HG03159 (cell line): ENCODE measurements at regions not wholly inside any gene's neighbourhood (a gene's known extent, or its start where the extent isn't known, plus 50 kb on each side); places are given as distances from the start of the nearest gene placed in this dataset.
"Not testable (repeated sequence)": the region's sequence is repeated elsewhere in the genome, so short reads cannot be mapped to it uniquely, and the experiment has no call there.

Experiments
- ATAC-seq: cut with Tn5 transposase; IDR thresholded peaks from one replicate; pipeline ENCODE4 v1.9.1; 2021; ENCODE audit warnings: mild to moderate bottlenecking, moderate library complexity; ENCODE audit not compliant: unreplicated experiment

DNA sequence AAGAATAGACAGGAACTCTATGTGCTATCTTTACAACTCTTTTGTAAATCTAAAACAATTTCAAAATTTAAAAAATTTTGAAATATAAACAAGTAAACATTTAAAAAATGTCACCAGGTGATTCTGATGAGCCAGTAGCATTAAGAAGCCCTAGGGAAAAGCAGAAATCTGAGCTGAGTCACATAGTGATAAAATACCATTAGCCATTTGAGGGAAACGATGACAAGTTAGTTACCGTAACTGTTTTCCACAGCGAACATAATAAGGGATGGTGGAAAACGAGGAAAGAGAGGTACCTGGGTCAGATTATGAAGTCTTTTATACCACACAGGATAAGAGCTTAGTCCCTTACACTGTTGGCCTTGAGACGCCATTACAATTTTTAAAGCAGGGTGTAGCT lies 55.5 kb downstream of the PRR15 start:
- no peak for ATAC-seq

DNA sequence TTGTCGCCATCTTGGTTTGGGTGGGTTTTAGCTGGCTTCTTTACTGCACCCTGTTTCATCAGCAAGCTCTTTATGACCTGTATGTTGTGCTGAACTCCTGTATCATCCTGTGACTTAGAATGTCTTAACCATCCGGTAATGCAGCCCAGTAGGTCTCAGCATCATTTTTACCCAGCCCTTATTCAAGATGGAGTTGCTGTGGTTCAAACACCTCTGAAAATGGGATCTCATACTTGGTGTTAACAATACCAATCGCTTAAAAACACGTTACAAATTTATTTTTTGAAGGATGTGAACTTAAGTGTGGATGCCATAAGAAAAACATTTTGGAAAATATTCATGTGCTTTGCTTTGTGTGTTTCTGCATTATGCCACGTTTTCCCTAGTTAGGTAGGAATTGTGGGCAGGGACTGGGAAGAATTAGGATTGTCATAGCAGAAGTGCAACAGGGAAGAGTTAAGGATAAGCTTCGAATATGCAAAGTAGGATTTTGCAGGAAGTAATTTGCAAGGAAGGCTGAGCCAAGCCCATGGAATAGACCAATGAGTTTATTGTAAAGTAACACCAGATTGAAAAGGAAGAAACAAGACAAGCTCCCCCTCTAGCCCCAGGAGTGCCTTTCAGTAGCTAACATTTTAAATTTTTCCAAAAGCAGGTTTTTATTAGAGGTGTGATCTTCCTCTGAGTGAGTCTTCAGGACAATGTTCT lies 56.4 kb downstream of the PRR15 start:
- ATAC-seq, result no peak

DNA sequence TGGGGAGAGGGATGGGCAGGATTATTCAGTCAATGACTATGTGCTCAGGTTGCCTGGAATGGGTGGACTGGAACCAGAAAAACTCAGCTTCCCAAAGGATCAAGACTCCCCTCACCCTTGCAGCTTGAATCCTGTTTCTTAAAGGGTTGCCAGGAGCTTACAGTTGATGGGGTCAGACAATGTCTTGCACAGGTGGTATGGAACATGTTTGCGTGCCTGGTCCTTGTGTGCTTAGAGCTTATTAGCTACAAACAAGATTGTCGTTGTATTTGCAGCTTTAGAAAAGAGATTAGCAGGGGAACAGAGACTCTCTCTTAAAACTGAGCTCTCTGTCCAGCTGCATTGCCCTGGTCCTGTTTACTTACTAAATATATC lies 56.9 kb downstream of the PRR15 start:
- ATAC-seq, result no peak

DNA sequence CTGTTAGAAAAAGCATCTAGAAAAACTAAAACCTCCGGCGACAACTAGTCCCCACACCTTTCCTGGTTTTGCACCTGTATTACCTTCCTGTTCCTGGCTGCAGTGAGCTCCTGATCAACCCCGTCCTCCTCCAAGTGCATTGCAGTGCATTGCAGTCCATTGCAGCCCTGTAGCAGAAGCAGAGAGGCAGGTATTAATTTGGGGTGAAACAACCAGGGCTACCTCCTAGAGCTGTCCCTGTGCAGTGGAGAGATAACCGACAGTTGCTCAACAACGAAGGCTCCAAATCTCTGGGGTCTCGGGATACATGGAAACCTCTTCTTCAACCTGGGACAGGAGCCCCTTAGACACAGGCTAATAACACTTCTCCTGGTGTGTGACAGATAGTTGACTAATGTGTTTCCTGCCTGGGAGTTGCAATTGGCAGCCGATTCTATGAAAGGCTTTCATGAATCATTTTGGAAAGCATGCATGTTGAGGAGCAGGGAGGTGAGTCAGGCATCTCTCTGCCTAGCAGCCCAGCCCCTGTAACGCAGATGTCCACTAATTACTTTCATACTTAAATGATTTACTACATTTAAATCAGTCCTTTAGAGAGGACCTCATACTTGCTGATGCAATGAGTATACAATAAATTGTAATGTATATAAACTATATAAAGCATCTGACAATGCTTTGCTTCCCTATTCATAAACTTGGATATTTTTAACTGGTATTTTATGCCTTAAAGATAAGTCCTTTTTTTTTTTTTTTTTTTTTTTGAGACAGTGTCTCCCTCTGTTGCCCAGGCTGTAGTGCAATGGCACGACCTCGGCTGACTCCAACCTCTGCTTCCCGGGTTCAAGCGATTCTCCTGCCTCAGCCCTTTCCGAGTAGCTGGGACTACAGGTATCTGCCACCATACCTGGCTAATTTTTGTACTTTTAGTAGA lies 59.0 kb downstream of the PRR15 start:
- ATAC-seq, result no peak

DNA sequence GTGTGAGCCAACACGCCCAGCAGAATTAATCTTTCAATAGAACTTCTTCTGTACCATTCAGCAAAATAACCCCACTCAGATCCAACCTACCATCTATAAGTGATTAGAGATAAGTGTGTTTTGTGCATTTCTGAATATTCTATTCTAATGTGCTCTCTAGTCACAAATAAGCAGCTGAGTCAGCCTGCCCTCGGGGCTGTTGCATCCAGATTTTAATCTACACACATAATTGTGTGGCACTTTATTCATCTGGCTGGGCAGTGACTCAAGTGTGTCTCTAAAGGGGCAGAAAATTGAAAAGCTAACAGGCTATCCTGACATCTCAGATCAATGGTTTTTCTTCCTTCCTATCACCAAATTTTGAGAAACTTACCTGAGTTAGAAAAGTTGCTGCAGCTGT lies 60.3 kb downstream of the PRR15 start:
- no peak for ATAC-seq

DNA sequence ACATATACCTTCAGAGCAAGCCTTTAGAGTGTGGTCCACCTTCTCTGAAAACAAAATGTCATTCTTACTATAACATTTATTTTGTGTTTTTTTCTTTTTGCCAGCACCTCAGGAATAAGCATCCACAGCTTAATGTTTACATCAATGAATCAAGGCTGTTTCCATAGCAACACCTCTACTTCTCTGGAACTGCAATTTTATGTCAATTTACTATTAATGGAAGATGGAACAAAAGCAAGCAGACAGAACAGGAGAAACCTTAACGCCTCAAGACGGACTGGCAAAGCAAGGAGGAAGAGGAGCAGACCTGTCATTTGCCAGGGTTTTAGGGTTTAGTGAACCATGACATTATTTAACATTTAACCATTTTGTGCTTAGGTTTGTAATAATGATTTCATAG lies 63.1 kb downstream of the PRR15 start:
- no peak for ATAC-seq

DNA sequence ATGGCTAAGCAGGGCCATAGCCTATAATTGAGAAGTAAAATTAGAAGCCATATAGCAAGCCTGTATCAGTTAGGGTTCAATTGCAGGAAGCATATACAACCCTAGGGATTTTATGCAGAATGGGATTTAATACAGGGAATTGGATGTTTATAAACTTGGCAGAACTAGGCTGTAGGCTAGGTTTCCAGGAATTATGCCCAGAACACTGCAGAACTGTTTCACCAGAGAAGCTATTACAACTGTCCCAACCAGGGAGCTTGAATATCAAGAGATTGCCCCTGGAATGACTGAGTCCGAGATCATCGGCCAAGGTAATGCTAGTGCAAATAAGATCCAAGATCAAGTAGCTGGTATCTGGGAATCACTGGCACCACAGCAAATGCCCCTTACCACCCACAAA lies 64.0 kb downstream of the PRR15 start:
- no peak for ATAC-seq

DNA sequence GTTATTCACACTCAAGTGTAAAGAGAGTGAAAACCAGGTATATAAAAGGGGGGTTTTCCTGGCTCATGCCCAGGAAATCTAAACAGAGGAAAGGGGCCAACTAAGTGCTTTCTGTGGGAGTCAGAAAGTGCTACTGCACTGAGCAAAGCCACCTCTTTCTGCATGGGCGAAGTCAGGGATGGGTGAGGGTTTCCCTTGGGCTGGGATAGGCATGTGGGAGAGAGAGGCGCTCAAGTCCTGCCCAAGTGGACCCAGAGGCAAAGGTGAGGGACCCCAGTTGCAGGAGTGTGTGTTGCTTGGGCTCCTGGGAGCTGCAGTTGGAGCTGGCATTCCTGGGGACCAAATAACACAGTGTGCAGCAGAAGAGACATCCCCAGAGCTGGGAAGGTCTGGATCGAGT lies 65.9 kb downstream of the PRR15 start:
- no peak for ATAC-seq

DNA sequence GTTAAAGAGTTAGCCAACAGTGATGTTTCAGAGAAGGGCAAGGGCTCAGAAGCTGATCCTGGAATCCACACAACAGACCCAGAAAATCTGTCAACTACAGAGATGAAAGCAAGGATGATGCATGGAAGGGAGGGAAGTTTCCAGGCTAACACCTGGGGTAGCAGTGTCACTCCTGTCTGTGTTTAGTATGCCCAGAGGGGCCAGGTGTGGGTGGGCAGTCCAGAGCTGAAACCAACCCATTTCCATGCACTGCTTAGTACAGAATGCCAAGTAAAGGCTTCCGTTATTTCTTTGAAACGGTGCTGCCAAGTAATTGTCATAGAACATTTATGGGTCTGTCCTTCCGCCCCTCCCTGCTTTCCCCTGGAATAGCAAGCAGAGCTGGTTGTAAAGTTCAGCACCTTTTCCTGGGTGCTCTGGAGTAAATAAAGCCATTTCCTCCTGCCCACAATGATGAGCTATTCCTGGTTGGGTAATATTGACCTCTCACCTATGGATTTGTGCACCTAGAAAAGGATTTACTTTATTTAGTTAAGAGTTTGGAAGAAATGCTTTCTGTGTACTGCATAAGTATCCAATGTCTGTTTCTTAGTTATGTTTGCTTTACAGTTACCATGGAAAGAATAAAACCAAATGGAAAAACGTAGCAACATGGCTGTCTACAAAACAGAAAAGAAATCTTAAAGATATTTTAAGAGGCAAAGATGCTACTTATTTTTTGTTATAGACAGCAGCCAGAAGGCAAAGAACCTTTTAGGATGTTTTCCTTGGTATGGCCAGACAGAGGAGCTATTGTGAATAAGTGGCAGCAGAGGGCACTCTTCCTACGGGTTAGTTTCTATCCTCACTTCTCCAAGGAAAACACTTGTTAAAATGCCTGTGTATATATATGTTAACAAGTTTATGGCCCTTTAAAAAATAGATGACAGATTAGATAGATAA lies 71.7 kb downstream of the PRR15 start:
- not testable (repeated sequence) for ATAC-seq

DNA sequence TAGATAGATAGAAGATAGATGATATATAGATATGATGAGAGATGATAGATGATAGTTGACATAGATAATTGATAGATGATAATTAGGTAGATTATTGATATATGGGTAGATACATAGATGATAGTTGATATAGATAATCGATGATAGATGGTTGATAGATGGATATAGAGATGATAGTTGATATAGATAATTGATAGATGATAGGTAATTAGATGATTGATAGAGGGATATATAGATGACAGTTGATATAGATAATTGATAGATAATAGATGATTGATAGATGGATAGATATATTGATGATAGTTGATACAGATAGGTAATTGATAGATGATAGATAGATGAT lies 72.3 kb downstream of the PRR15 start:
- ATAC-seq, result no peak

DNA sequence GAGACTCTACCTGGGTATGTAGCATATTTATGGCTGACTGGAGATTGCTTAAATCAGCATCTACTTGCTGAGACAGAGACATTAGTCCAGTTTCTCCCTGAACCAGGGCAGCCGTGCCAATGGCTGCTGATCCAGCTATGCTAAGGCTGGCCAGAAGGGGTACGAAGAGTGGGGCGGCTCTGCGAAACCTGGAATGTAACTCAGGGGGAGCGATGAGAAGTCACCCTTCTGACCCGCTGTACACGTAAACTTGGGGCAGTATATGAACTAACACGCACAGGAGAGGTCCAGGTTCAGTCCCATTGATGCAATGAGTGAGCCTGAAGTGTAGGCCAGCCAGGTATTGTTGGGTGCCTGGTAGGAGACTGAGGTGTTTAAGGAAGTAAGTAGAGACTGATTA lies 73.7 kb downstream of the PRR15 start:
- ATAC-seq, result no peak

DNA sequence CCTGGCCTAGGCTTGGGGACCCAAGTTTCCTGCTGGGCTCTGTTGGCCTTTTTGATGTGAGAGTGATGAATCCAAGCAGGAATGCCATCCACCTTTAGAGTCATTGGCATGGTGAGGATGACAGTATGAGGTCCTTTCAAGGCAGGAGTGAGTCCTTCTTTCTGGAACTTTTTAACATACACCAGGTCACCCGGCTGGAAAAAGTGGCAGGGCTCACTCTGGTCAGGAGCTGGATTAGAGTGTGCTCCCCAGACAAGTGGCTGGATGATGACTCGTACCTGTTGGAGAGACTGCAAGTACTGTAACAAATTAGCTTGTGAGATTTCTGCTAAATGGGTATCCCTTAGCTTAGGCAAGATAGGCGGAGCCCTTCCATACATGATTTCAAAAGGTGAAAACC lies 75.2 kb downstream of the PRR15 start:
- ATAC-seq, result not testable (repeated sequence)

DNA sequence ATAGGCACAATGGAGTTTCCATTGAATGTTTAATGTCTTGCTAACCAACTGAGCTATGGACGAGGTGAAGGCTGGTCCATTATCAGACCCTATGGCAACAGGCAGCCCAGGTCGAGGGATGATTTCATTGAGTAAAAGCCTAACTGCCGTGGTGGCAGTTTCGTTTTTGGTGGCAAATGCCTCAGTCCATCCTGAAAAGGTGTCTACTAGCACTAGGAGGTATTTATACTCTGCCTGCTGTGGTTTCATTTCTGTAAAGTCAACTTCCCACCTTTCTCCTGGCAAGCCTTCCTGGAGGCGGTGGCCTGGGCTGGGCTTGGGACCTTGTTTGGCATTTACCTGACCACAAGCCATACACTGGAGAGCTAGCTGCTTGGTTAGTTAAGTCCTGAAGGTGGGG lies 75.8 kb downstream of the PRR15 start:
- ATAC-seq, result no peak

DNA sequence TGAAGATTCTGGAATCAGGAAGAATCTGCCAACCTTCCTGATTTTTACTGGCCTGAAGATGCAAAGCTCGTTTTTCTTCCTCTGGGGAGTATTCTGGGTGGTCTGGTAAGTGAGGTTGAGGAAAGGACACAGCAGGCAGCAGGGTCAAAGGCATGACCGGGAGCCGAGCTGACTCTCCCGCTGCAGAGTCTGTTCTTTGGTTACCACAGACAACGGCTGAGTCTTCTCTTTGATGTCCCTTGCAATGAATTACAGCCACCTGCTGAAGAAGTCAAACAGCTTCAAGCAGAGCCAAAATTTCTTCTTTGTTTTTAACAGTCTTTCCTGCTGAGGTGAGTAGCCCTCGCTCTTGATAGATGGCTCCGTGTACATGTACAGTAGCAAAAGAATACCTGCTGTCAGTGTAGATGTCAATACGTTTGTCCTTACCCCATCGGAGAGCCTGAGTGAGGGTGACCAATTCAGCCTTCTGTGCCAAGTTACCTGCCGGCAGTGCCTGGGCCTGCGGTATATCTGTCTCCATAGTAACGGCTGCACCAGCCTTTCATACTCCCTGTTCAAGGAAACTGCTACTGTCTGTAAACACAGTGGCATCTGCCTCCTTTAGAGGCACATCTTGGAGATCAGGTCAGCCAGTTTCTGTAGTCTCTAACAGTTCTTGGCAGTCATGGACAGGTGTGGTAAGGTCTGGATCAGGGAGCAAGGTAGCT lies 76.4 kb downstream of the PRR15 start:
- no peak for ATAC-seq

DNA sequence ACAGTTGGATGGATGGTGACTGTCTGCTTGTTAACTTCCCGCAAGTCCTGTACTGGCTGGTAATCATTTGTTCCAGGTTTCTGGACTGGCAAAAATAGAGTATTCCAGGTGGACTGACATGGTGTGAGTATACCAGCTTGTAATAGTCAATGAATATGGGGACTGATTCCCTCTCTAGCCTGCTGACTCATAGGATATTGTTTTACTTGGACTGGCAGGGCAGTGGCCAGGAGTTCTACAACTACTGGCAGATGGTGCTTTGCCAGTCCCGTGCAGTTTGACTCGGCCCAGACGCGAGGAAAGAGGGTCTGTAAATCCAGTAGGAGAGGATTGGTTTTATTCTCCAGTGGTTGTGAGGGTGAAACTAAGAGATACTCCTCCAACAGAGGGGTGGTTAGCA lies 78.0 kb downstream of the PRR15 start:
- no peak for ATAC-seq

DNA sequence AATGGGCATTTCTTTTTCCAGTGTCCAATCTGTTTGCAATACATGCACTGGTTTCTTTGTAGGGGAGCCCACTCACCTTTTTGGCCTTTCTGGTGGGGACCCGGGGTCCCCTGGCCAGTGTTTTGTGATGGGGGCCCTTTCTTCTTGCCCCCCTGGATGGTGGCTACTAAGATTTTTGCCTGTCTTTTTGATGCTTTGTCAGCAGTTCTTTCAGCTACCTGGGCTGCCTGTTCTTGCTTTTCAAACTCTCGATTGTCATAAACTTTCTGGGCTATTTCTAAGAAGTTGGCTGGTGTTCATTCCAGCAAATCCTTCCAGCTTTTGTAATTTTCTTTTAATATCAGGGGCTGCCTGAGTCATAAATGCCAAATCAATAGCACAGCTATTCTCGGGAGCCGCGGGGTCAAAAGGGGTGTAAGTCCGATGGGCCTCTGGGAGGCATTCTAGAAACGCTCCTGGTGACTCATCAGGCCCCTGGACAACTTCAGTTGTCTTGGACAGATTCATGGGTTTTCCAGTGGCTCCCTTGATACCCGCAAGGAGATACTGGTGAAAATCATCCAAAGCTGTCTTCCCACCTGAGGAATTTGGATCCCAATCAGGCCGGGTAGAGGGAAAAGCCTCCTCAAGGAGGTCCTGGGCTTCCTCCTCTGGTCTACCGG lies 79.0 kb downstream of the PRR15 start:
- no peak for ATAC-seq

DNA sequence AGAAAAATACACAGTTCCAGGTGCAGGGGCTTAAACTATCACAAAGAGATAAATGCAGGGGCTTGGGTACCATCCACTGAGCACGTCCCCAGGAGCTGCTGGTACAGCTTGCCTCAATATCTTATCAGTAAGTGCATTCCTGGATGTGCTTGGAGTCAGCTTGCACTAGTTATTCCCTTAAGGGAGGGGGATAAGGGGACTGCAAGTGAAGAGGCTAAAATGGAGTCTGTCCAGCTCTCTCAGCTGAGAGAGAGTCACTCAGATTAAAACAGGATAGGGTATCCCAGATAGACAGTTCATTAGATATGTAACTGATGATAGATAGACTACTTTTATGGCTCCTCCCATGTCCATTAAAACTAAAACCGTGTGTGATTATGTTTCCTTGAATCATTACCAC lies 82.5 kb downstream of the PRR15 start:
- not testable (repeated sequence) for ATAC-seq

DNA sequence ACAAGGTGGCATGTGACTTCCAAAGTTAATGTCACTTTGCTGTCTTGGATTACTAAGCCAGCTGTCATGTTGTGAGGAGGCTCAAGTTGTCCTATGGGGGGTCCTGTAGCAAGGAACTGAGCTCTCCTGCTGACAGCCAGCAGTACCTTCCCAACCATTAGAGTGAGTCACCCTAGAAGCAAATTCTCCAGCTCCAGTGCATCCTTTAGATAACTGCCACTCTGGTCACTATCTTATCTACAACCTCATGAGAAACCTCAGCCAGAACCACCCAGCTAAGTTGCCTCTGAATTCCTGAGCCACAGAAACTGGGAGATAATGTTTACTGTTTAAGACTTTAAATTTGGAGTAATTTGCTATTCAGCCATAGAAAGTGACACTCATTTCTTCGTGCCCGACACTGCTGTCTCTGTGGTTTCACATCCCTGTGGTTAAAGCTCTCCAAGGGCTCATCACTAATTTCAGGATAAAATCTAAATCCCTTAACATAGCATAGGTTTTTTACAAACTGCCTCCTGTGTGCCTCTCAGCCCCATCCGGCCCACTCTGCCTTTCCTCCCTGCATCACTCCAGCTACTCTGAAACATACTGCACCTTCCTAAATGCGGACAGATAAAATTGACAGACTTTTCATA lies 83.5 kb downstream of the PRR15 start:
- ATAC-seq, result no peak

DNA sequence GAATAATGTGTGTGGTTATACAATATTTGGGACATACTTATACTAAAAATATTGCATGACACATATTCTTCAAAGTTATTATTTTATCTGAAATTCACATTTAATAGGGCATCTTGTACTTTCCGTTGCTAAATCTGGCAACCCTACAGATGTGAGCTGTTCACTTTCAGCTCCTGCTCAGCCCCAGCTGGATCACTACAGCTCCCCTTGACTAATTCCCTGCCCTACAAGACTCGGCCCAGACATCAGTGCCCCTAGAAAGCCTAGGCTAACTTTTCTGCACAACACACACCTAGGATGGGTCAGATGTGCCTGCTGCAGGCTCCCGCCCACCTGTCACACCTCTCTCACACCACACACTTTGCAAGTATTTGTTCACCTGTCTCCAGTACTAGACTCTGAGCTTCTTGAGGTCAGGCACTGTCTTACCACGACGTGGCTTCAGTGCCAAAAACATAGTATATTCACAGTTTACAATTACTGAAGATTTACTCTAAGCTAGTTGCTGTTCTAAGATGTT lies 84.1 kb downstream of the PRR15 start:
- not testable (repeated sequence) for ATAC-seq
